AG04449 (cell line): ENCODE measurements at regions not wholly inside any gene's neighbourhood (a gene's known extent, or its start where the extent isn't known, plus 50 kb on each side); places are given as distances from the start of the nearest gene placed in this dataset.
"Not testable (repeated sequence)": the region's sequence is repeated elsewhere in the genome, so short reads cannot be mapped to it uniquely, and the experiment has no call there.

Source experiments
- CTCF ChIA-PET: fragments of 350-600 bp; formaldehyde crosslinking; extraction: SDS; loops from one replicate; lab custom pipeline; 2021; ENCODE audit warnings: antibody characterized with exemption; lab: Yijun Ruan, JAX
- POLR2A ChIA-PET: fragments of 400-600, 350-600 bp; formaldehyde crosslinking; extraction: SDS; loops from one replicate; lab custom pipeline; 2020; ENCODE audit warnings: antibody characterized with exemption, inconsistent platforms; lab: Yijun Ruan, JAX
- DNase-seq: peaks from one replicate; pipeline ENCODE4 v3.0.0-alpha.2; 2010; ENCODE audit warnings: low read depth, low spot score
- H3K4me3 ChIP-seq: 2 replicates; pipeline ENCODE4 v1.5.1; 2011; ENCODE audit warnings: low read depth, mild to moderate bottlenecking, control low read depth, low read length
- CTCF ChIP-seq: IDR thresholded peaks from one replicate; pipeline ENCODE4 v1.5.1; 2011; ENCODE audit warnings: mild to moderate bottlenecking, moderate library complexity, low read length, control low read depth, inconsistent platforms; ENCODE audit not compliant: insufficient read depth; ENCODE audit errors: missing control alignments

GRCh38 chr21:41570791-41571355 is 62.9 kb upstream of the TMPRSS2 start:
- no peak overlapping the region for H3K4me3 ChIP-seq
- ChIA-PET CTCF (no interaction called here), POLR2A (no interaction called here)
- no peak for TF ChIP-seq CTCF
- DNase-seq, result no peak

GRCh38 chr21:41568606-41569385 is 60.8 kb upstream of the TMPRSS2 start:
- ChIA-PET POLR2A (no interaction called here), CTCF (no interaction called here)
- no peak for TF ChIP-seq CTCF
- DNase-seq, result no peak
- H3K4me3 ChIP-seq, result no peak overlapping the region

- no peak overlapping the region for H3K4me3 ChIP-seq
- no peak for TF ChIP-seq CTCF
- POLR2A ChIA-PET, result no interaction called here
- CTCF ChIA-PET, result no interaction called here
- no peak for DNase-seq
Observed at GRCh38 chr21:41567901-41568510, 60.0 kb upstream of the TMPRSS2 start.

GRCh38 chr21:41567237-41567636 is 59.3 kb upstream of the TMPRSS2 start:
- DNase-seq, H3K4me3 ChIP-seq, POLR2A ChIA-PET: not testable (repeated sequence)
- CTCF ChIA-PET, result interaction anchor here (1.4 kb wide), 1 partner anchor 284 kb away, joined by 4 read pairs; no protein-coding TSS in a partner anchor

- no peak for DNase-seq
- ChIA-PET POLR2A (no interaction called here), CTCF (interaction anchor here (0.9 to 1.4 kb wide), 2 partner anchors 250 to 283 kb away, joined by 4 to 6 read pairs; no protein-coding TSS in a partner anchor)
- H3K4me3 ChIP-seq, result no peak overlapping the region
- TF ChIP-seq CTCF, result no peak
Observed at GRCh38 chr21:41566500-41567014, 58.6 kb upstream of the TMPRSS2 start.

- no peak for DNase-seq
- ChIA-PET CTCF (interaction anchor here (0.6 kb wide), 1 partner anchor 21 kb away, joined by 3 read pairs; no protein-coding TSS in a partner anchor), POLR2A (no interaction called here)
- no peak overlapping the region for H3K4me3 ChIP-seq
- no peak for TF ChIP-seq CTCF
Observed at GRCh38 chr21:41565550-41565949, 57.6 kb upstream of the TMPRSS2 start.
